Neural progenitor cell (in vitro differentiated cells): ENCODE measurements at regions not wholly inside any gene's neighbourhood (a gene's known extent, or its start where the extent isn't known, plus 50 kb on each side); places are given as distances from the start of the nearest gene placed in this dataset.

ENCODE experiments used
- DNase-seq: peaks from one replicate; pipeline ENCODE4 v3.0.0-alpha.2; 2016; ENCODE audit warnings: low spot score
- H2AFZ ChIP-seq: fragments of 200-600 bp; sonication (generic); replicated peaks from 2 replicates; pipeline ENCODE4 v1.6.1; 2016; ENCODE audit warnings: antibody characterized with exemption
- H3F3A ChIP-seq: fragments of 200-600 bp; sonication (generic); 2 replicates; pipeline ENCODE4 v1.6.1; 2016; ENCODE audit warnings: antibody characterized with exemption, low read depth
- H3K27ac ChIP-seq: fragments of 200-600 bp; sonication (generic); 2 replicates; pipeline ENCODE4 v1.5.1; 2016; ENCODE audit warnings: mild to moderate bottlenecking
- H3K27me3 ChIP-seq: fragments of 200-600 bp; sonication (generic); 2 replicates; pipeline ENCODE4 v1.6.1; 2016; ENCODE audit warnings: mild to moderate bottlenecking, moderate library complexity
- H3K36me3 ChIP-seq: fragments of 200-600 bp; sonication (generic); 2 replicates; pipeline ENCODE4 v1.5.1; 2016
- H3K4me1 ChIP-seq: fragments of 200-600 bp; sonication (generic); 2 replicates; pipeline ENCODE4 v1.6.1; 2016; ENCODE audit warnings: mixed run types
- H3K4me2 ChIP-seq: fragments of 200-600 bp; sonication (generic); 2 replicates; pipeline ENCODE4 v1.6.1; 2016
- H3K4me3 ChIP-seq: fragments of 200-600 bp; sonication (generic); 2 replicates; pipeline ENCODE4 v1.5.1; 2016
- H3K79me2 ChIP-seq: fragments of 200-600 bp; sonication (generic); 2 replicates; pipeline ENCODE4 v1.6.1; 2016; ENCODE audit warnings: low read depth
- H3K9ac ChIP-seq: fragments of 200-600 bp; sonication (generic); 2 replicates; pipeline ENCODE4 v1.6.1; 2016
- H3K9me3 ChIP-seq: fragments of 200-600 bp; sonication (generic); 2 replicates; pipeline ENCODE4 v1.5.1; 2016; ENCODE audit warnings: low read depth
- H4K20me1 ChIP-seq: fragments of 200-600 bp; sonication (generic); 2 replicates; pipeline ENCODE4 v1.6.1; 2016; ENCODE audit warnings: low read depth
- H3K27ac Mint-ChIP-seq: 3 replicates; pipeline ENCODE4 v1.8.0; 2021; ENCODE audit warnings: mixed read lengths
- H3K27me3 Mint-ChIP-seq: 2 replicates; pipeline ENCODE4 v1.8.0; 2022; ENCODE audit warnings: low read depth, mild to moderate bottlenecking, inconsistent platforms, moderate library complexity, mixed read lengths; ENCODE audit not compliant: insufficient read depth
- H3K36me3 Mint-ChIP-seq: 3 replicates; pipeline ENCODE4 v1.8.0; 2021; ENCODE audit warnings: mixed read lengths
- H3K4me1 Mint-ChIP-seq: 3 replicates; pipeline ENCODE4 v1.8.0; 2021; ENCODE audit warnings: mixed read lengths
- H3K4me3 Mint-ChIP-seq: 3 replicates; pipeline ENCODE4 v1.8.0; 2021; ENCODE audit warnings: mild to moderate bottlenecking, moderate library complexity, mixed read lengths
- H3K9me3 Mint-ChIP-seq: 3 replicates; pipeline ENCODE4 v1.8.0; 2020; ENCODE audit warnings: mixed read lengths
- CTCF ChIP-seq: fragments of 200-600 bp; sonication (generic); IDR thresholded peaks from 2 replicates; pipeline ENCODE4 v1.5.1; 2017; ENCODE audit warnings: antibody characterized with exemption, mild to moderate bottlenecking
- EZH2 ChIP-seq: fragments of 200-600 bp; sonication (generic); IDR thresholded peaks from 2 replicates; pipeline ENCODE4 v1.6.1; 2017; ENCODE audit warnings: antibody characterized with exemption, mild to moderate bottlenecking, moderate library complexity
- EZH2phosphoT487 ChIP-seq: fragments of 200-600 bp; sonication (generic); IDR thresholded peaks from 2 replicates; pipeline ENCODE4 v1.6.1; 2017; ENCODE audit warnings: antibody characterized with exemption

GRCh38 chr7:156274557-156274956 lies 366.0 kb upstream of the RNF32 start:
- H3K36me3 ChIP-seq: no peaks in the 10 kb centered on the region
- no peak overlapping the region for H3K4me2 ChIP-seq
- H3K4me1 ChIP-seq: no peaks in the 10 kb centered on the region
- H3K4me3 ChIP-seq: no peak overlapping the region
- no peaks in the 10 kb centered on the region for H3K9me3 ChIP-seq
- no peaks in the 10 kb centered on the region for H3F3A ChIP-seq
- Mint-ChIP-seq H3K9me3 (no peaks in the 10 kb centered on the region), H3K4me1 (no peaks in the 10 kb centered on the region), H3K4me3 (no peak overlapping the region), H3K27ac (no peak overlapping the region), H3K36me3 (no peaks in the 10 kb centered on the region), H3K27me3 (no peaks in the 10 kb centered on the region)
- H3K27ac ChIP-seq: no peak overlapping the region
- no peaks in the 10 kb centered on the region for H3K27me3 ChIP-seq
- no peaks in the 10 kb centered on the region for H3K79me2 ChIP-seq
- DNase-seq: no peak
- H3K9ac ChIP-seq: no peak overlapping the region
- no peaks in the 10 kb centered on the region for H4K20me1 ChIP-seq
- H2AFZ ChIP-seq: no peak overlapping the region
- no peak for TF ChIP-seq CTCF
- no peak for TF ChIP-seq EZH2
- no peak for TF ChIP-seq EZH2phosphoT487

GRCh38 chr7:156261581-156261980 lies 379.0 kb upstream of the RNF32 start:
- Histone ChIP-seq H4K20me1 (no peaks in the 10 kb centered on the region), H3K9me3 (no peaks in the 10 kb centered on the region), H3K79me2 (no peaks in the 10 kb centered on the region), H3K9ac (no peak overlapping the region), H3K4me1 (no peaks in the 10 kb centered on the region), H3K4me2 (no peak overlapping the region), H3K27ac (no peak overlapping the region), H3K36me3 (no peaks in the 10 kb centered on the region), H3K27me3 (no peaks in the 10 kb centered on the region), H2AFZ (no peak overlapping the region), H3K4me3 (no peak overlapping the region), H3F3A (no peaks in the 10 kb centered on the region)
- Mint-ChIP-seq H3K36me3 (no peaks in the 10 kb centered on the region), H3K9me3 (no peaks in the 10 kb centered on the region), H3K27ac (no peak overlapping the region), H3K4me3 (no peak overlapping the region), H3K27me3 (peaks cover 5% of the 10 kb centered on the region), H3K4me1 (no peaks in the 10 kb centered on the region)
- no peak for TF ChIP-seq EZH2phosphoT487
- no peak for TF ChIP-seq CTCF
- TF ChIP-seq EZH2: no peak
- no peak for DNase-seq

- no peak for DNase-seq
- H3K27me3 Mint-ChIP-seq: peaks cover 5% of the 10 kb centered on the region
- Histone ChIP-seq H3K27me3 (no peaks in the 10 kb centered on the region), H3K9ac (no peak overlapping the region), H3K4me3 (no peak overlapping the region), H2AFZ (no peak overlapping the region), H3K36me3 (no peaks in the 10 kb centered on the region), H3K4me1 (no peaks in the 10 kb centered on the region), H3F3A (no peaks in the 10 kb centered on the region), H3K4me2 (no peak overlapping the region), H4K20me1 (no peaks in the 10 kb centered on the region), H3K79me2 (no peaks in the 10 kb centered on the region), H3K9me3 (no peaks in the 10 kb centered on the region), H3K27ac (no peak overlapping the region)
- H3K4me3 Mint-ChIP-seq: no peak overlapping the region
- H3K27ac Mint-ChIP-seq: no peak overlapping the region
- no peaks in the 10 kb centered on the region for H3K36me3 Mint-ChIP-seq
- TF ChIP-seq CTCF (no peak), EZH2phosphoT487 (no peak), EZH2 (no peak)
- no peaks in the 10 kb centered on the region for H3K9me3 Mint-ChIP-seq
- no peaks in the 10 kb centered on the region for H3K4me1 Mint-ChIP-seq
Observed at GRCh38 chr7:156257904-156258303, 382.7 kb upstream of the RNF32 start.

GRCh38 chr7:156255635-156256034 lies 384.9 kb upstream of the RNF32 start:
- no peak overlapping the region for H3K4me3 Mint-ChIP-seq
- no peak overlapping the region for H3K27ac Mint-ChIP-seq
- peaks cover 5% of the 10 kb centered on the region for H3K27me3 Mint-ChIP-seq

More at GRCh38 chr7:156255635-156256034, 384.9 kb upstream of the RNF32 start:
- Histone ChIP-seq H3K4me2 (no peak overlapping the region), H3K79me2 (no peaks in the 10 kb centered on the region), H3K4me3 (no peak overlapping the region), H3F3A (no peaks in the 10 kb centered on the region), H2AFZ (no peak overlapping the region), H3K9me3 (no peaks in the 10 kb centered on the region), H4K20me1 (no peaks in the 10 kb centered on the region), H3K9ac (no peak overlapping the region), H3K36me3 (no peaks in the 10 kb centered on the region), H3K4me1 (no peaks in the 10 kb centered on the region), H3K27me3 (no peaks in the 10 kb centered on the region), H3K27ac (no peak overlapping the region)
- Mint-ChIP-seq H3K9me3 (no peaks in the 10 kb centered on the region), H3K36me3 (no peaks in the 10 kb centered on the region), H3K4me1 (no peaks in the 10 kb centered on the region)
- TF ChIP-seq EZH2 (no peak), EZH2phosphoT487 (no peak), CTCF (no peak)
- DNase-seq: no peak
